ENCODE measurements at regions not wholly inside any gene's neighbourhood (a gene's known extent, or its start where the extent isn't known, plus 50 kb on each side); places are given as distances from the start of the nearest gene placed in this dataset.

GRCh38 chr1:29649189-29650040 lies 413.1 kb downstream of the PTPRU start:
- Histone ChIP-seq H3K9ac (ENCODE audit: low read length in 2 of 2) (no peak overlapping the region), H3K4me1 (ENCODE audit: control insufficient read depth, insufficient read depth, low read length) (no peaks in the 10 kb centered on the region), H3K9me3 (ENCODE audit: control insufficient read depth in 2 of 2, low read length in 2 of 2) (no peaks in the 10 kb centered on the region), H3K36me3 (ENCODE audit: control insufficient read depth in 2 of 2, insufficient read depth in 2 of 2, low read length in 2 of 2) (no peaks in the 10 kb centered on the region), H3K4me3 (ENCODE audit: low read length in 2 of 2) (no peak overlapping the region), H3K27me3 (ENCODE audit: control insufficient read depth in 1 of 2, insufficient read depth in 2 of 2, low read length in 2 of 2) (peaks cover 3 to 12% of the 10 kb centered on the region in 2 donors), H3K27ac (ENCODE audit: low read length) (no peak overlapping the region)

- Histone ChIP-seq H3K27ac (ENCODE audit: low read length) (no peak overlapping the region), H3K9me3 (ENCODE audit: control insufficient read depth in 2 of 2, low read length in 2 of 2) (no peaks in the 10 kb centered on the region), H3K36me3 (ENCODE audit: control insufficient read depth in 2 of 2, insufficient read depth in 2 of 2, low read length in 2 of 2) (no peaks in the 10 kb centered on the region), H3K4me3 (ENCODE audit: low read length in 2 of 2) (no peak overlapping the region), H3K4me1 (ENCODE audit: control insufficient read depth, insufficient read depth, low read length) (no peaks in the 10 kb centered on the region), H3K27me3 (ENCODE audit: control insufficient read depth in 1 of 2, insufficient read depth in 2 of 2, low read length in 2 of 2) (peaks cover 3 to 9% of the 10 kb centered on the region in 2 donors), H3K9ac (ENCODE audit: low read length in 2 of 2) (no peak overlapping the region)
These were observed 412.5 kb downstream of the PTPRU start for GRCh38 chr1:29648798-29649188.

DNA sequence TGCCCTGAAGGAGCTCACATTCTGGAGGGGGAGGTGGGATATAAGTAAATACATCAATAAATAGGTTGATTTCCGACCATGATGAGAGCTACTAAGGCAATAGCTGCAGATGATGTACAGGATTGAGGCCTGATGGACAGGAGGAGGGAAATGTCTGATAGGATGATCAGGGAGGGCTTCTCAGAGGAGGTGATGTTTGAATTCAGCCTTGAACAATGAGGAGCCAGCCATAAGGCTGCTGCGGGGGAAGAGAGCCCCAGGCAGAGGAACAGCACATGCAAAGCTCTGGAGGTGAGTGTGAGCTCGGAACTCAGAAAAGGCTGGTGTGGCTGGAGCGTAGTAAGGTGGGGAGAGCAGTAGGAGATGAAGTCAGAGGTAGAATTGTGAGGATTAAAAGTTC lies 411.7 kb downstream of the PTPRU start:
- no peak overlapping the region for H3K9ac ChIP-seq (ENCODE audit: low read length in 2 of 2)
- H3K27ac ChIP-seq (ENCODE audit: low read length): no peak overlapping the region
- no peak overlapping the region for H3K4me3 ChIP-seq (ENCODE audit: low read length in 2 of 2)
- H3K4me1 ChIP-seq (ENCODE audit: control insufficient read depth, insufficient read depth, low read length): no peaks in the 10 kb centered on the region
- H3K9me3 ChIP-seq (ENCODE audit: control insufficient read depth in 2 of 2, low read length in 2 of 2): no peaks in the 10 kb centered on the region
- H3K36me3 ChIP-seq (ENCODE audit: control insufficient read depth in 2 of 2, insufficient read depth in 2 of 2, low read length in 2 of 2): no peaks in the 10 kb centered on the region
- H3K27me3 ChIP-seq (ENCODE audit: control insufficient read depth in 1 of 2, insufficient read depth in 2 of 2, low read length in 2 of 2): peaks cover 3 to 9% of the 10 kb centered on the region in 2 donors

GRCh38 chr1:29647581-29647980 lies 411.3 kb downstream of the PTPRU start:
- no peaks in the 10 kb centered on the region for H3K36me3 ChIP-seq (ENCODE audit: control insufficient read depth in 2 of 2, insufficient read depth in 2 of 2, low read length in 2 of 2)
- no peak overlapping the region for H3K9ac ChIP-seq (ENCODE audit: low read length in 2 of 2)
- no peak overlapping the region for H3K4me3 ChIP-seq (ENCODE audit: low read length in 2 of 2)
- no peak overlapping the region for H3K27ac ChIP-seq (ENCODE audit: low read length)
- peaks cover 3 to 10% of the 10 kb centered on the region in 2 donors for H3K27me3 ChIP-seq (ENCODE audit: control insufficient read depth in 1 of 2, insufficient read depth in 2 of 2, low read length in 2 of 2)
- H3K9me3 ChIP-seq (ENCODE audit: control insufficient read depth in 2 of 2, low read length in 2 of 2): no peaks in the 10 kb centered on the region
- no peaks in the 10 kb centered on the region for H3K4me1 ChIP-seq (ENCODE audit: control insufficient read depth, insufficient read depth, low read length)

GRCh38 chr1:29646161-29646775 lies 409.9 kb downstream of the PTPRU start:
- no peak overlapping the region for H3K9ac ChIP-seq (ENCODE audit: low read length in 2 of 2)
- H3K27ac ChIP-seq (ENCODE audit: low read length): no peak overlapping the region
- peaks cover 3 to 12% of the 10 kb centered on the region in 2 donors for H3K27me3 ChIP-seq (ENCODE audit: control insufficient read depth in 1 of 2, insufficient read depth in 2 of 2, low read length in 2 of 2)
- H3K36me3 ChIP-seq (ENCODE audit: control insufficient read depth in 2 of 2, insufficient read depth in 2 of 2, low read length in 2 of 2): no peaks in the 10 kb centered on the region
- H3K9me3 ChIP-seq (ENCODE audit: control insufficient read depth in 2 of 2, low read length in 2 of 2): no peaks in the 10 kb centered on the region
- no peak overlapping the region for H3K4me3 ChIP-seq (ENCODE audit: low read length in 2 of 2)
- no peaks in the 10 kb centered on the region for H3K4me1 ChIP-seq (ENCODE audit: control insufficient read depth, insufficient read depth, low read length)

DNA sequence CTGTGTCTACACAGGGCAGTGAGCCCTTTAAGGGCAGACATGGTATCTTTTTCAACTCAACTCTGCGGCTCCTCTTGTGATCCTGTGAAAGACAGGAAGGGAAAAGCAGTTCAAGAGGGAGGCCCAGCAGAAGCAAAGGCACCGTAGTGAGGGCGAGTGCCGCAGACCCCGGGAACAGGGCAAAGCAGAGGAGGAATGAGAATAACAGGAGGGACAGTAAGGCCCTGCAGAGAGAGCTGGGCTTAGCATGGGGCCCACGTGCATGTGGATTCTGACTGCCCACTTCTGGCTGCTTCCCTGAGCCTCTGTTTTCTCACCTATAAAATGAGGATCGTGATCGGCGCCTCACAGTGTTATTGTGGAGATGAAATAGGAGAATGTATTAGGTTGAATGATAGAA lies 409.3 kb downstream of the PTPRU start:
- H3K27ac ChIP-seq (ENCODE audit: low read length): no peak overlapping the region
- H3K9me3 ChIP-seq (ENCODE audit: control insufficient read depth in 2 of 2, low read length in 2 of 2): no peaks in the 10 kb centered on the region
- no peak overlapping the region for H3K4me3 ChIP-seq (ENCODE audit: low read length in 2 of 2)
- no peak overlapping the region for H3K9ac ChIP-seq (ENCODE audit: low read length in 2 of 2)
- no peaks in the 10 kb centered on the region for H3K4me1 ChIP-seq (ENCODE audit: control insufficient read depth, insufficient read depth, low read length)
- H3K27me3 ChIP-seq (ENCODE audit: control insufficient read depth in 1 of 2, insufficient read depth in 2 of 2, low read length in 2 of 2): peaks cover 3 to 8% of the 10 kb centered on the region in 2 donors
- H3K36me3 ChIP-seq (ENCODE audit: control insufficient read depth in 2 of 2, insufficient read depth in 2 of 2, low read length in 2 of 2): no peaks in the 10 kb centered on the region

DNA sequence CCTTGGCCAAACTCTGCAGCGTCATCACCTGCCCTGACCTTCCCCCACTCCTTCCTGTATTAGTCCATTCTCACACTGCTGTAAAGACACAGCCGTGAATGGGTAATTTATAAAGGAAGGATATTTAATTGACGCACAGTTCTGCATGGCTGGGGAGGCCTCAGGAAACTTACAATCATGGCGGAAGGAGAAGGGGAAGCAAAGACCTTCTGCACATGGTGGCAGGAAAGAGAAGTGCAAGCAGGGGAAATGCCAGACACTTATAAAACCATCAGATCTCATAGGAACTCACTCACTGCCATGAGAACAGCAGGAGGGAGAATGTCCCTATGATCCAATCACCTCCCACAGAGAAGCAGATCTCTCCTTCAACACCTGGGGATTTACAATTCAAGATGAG lies 408.5 kb downstream of the PTPRU start:
- Histone ChIP-seq H3K9me3 (ENCODE audit: control insufficient read depth in 2 of 2, low read length in 2 of 2) (no peaks in the 10 kb centered on the region), H3K27me3 (ENCODE audit: control insufficient read depth in 1 of 2, insufficient read depth in 2 of 2, low read length in 2 of 2) (peaks cover 3 to 8% of the 10 kb centered on the region in 2 donors)

DNA sequence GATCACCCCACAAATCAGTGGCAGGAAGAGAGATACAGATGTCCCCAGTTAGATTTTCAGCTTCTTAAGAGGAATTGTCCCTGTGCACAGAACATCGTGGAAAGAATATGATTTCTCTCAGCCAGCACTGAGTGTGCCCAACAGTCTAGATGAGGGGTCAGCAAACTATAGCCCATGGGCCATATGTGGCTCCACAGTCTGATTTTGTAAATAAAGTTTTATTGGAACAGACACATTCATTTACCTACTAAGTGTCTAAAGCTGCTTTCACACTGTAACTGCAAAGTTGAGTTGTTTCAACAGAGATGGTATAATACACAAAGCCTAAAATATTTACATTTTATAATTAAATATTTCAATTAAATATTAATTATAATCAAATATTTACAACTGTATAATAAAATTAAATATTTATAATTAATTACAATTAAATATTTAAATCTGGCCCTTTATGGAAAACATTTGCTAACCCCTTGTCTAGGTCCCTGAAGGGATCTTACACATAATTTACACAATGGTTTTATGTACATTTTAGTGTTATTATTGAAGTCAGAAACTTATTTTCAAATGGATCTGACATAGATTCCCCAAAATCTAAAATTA lies 407.6 kb downstream of the PTPRU start:
- Histone ChIP-seq H3K36me3 (ENCODE audit: control insufficient read depth in 2 of 2, insufficient read depth in 2 of 2, low read length in 2 of 2) (no peaks in the 10 kb centered on the region), H3K4me3 (ENCODE audit: low read length in 2 of 2) (no peak overlapping the region), H3K9ac (ENCODE audit: low read length in 2 of 2) (no peak overlapping the region), H3K4me1 (ENCODE audit: control insufficient read depth, insufficient read depth, low read length) (no peaks in the 10 kb centered on the region), H3K27me3 (ENCODE audit: control insufficient read depth in 1 of 2, insufficient read depth in 2 of 2, low read length in 2 of 2) (peaks cover 3 to 5% of the 10 kb centered on the region in 2 donors), H3K27ac (ENCODE audit: low read length) (no peak overlapping the region), H3K9me3 (ENCODE audit: control insufficient read depth in 2 of 2, low read length in 2 of 2) (no peaks in the 10 kb centered on the region)

More for the DNA sequence above, 408.5 kb downstream of the PTPRU start:
- Histone ChIP-seq H3K36me3 (ENCODE audit: control insufficient read depth in 2 of 2, insufficient read depth in 2 of 2, low read length in 2 of 2) (no peaks in the 10 kb centered on the region), H3K9ac (ENCODE audit: low read length in 2 of 2) (no peak overlapping the region), H3K27ac (ENCODE audit: low read length) (no peak overlapping the region), H3K4me1 (ENCODE audit: control insufficient read depth, insufficient read depth, low read length) (no peaks in the 10 kb centered on the region), H3K4me3 (ENCODE audit: low read length in 2 of 2) (no peak overlapping the region)

DNA sequence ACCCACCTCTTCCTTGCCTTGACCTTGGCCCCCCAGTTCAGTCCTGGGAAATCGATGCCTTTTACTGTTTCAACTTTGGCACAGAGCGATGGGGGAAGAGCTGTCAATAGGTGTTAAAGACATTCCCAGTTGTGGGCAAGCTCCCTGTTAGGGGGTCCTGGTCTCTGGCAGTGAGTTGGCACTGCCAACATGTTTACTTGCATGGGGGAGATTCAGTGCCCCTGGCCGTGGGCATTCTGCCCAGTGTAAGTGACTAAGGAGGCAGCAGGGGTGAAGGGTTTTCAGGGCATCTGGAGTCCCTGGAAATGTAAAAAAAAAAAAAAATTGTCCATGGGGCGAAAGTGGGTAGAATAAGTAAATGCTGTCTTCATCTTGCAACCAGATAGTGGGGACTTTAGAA lies 407.0 kb downstream of the PTPRU start:
- no peak overlapping the region for H3K4me3 ChIP-seq (ENCODE audit: low read length in 2 of 2)
- no peaks in the 10 kb centered on the region for H3K36me3 ChIP-seq (ENCODE audit: control insufficient read depth in 2 of 2, insufficient read depth in 2 of 2, low read length in 2 of 2)
- H3K9ac ChIP-seq (ENCODE audit: low read length in 2 of 2): no peak overlapping the region
- no peaks in the 10 kb centered on the region for H3K4me1 ChIP-seq (ENCODE audit: control insufficient read depth, insufficient read depth, low read length)
- H3K9me3 ChIP-seq (ENCODE audit: control insufficient read depth in 2 of 2, low read length in 2 of 2): no peaks in the 10 kb centered on the region
- H3K27me3 ChIP-seq (ENCODE audit: control insufficient read depth in 1 of 2, insufficient read depth in 2 of 2, low read length in 2 of 2): peaks cover 3 to 5% of the 10 kb centered on the region in 2 donors
- H3K27ac ChIP-seq (ENCODE audit: low read length): no peak overlapping the region

DNA sequence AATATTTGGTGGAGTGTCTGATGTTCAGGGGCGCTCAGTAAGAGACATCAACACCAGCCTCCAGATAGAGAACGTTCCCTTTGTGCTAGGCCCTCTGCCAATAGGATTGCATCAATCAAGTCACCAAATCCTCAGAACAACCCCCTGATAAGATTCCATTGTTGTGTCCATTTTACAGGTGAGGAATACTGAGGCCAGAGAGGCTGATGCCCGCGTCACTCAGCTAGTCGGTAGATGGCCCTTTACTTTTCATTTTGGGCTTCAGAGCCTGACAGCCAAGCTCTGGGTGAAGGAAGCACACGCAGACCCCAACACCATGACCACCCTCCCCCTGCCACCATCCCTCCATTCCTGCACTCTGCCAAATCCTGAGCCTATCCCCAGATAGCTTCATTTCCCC lies 406.2 kb downstream of the PTPRU start:
- H3K27me3 ChIP-seq (ENCODE audit: control insufficient read depth in 1 of 2, insufficient read depth in 2 of 2, low read length in 2 of 2): peaks cover 3 to 6% of the 10 kb centered on the region in 2 donors
- no peaks in the 10 kb centered on the region for H3K4me1 ChIP-seq (ENCODE audit: control insufficient read depth, insufficient read depth, low read length)
- H3K4me3 ChIP-seq (ENCODE audit: low read length in 2 of 2): no peak overlapping the region
- H3K9me3 ChIP-seq (ENCODE audit: control insufficient read depth in 2 of 2, low read length in 2 of 2): no peaks in the 10 kb centered on the region
- H3K9ac ChIP-seq (ENCODE audit: low read length in 2 of 2): no peak overlapping the region
- H3K36me3 ChIP-seq (ENCODE audit: control insufficient read depth in 2 of 2, insufficient read depth in 2 of 2, low read length in 2 of 2): no peaks in the 10 kb centered on the region
- H3K27ac ChIP-seq (ENCODE audit: low read length): no peak overlapping the region
